Panc1 (cell line): ENCODE measurements at regions not wholly inside any gene's neighbourhood (a gene's known extent, or its start where the extent isn't known, plus 50 kb on each side); places are given as distances from the start of the nearest gene placed in this dataset.
A peak's percentile ranks its signal among the peaks of the same experiment; 100 is the strongest.

Experiments used
- POLR2AphosphoS5 ChIP-seq: IDR thresholded peaks from 2 replicates; pipeline ENCODE4 v1.6.1; 2012; ENCODE audit warnings: mild to moderate bottlenecking, low read depth, low read length, moderate library complexity
- SIN3A ChIP-seq: IDR thresholded peaks from 2 replicates; pipeline ENCODE4 v1.6.1; 2012; ENCODE audit warnings: low read depth, mild to moderate bottlenecking, low read length, moderate library complexity, borderline replicate concordance; ENCODE audit not compliant: insufficient read depth
- TCF7L2 ChIP-seq: IDR thresholded peaks from 2 replicates; pipeline ENCODE4 v1.6.1; 2011; ENCODE audit warnings: mild to moderate bottlenecking, low read depth, low read length, inconsistent platforms
- TF ChIP-seq, protein P1 (sequence below): fragments of 450-650 bp; IDR thresholded peaks from 2 replicates; pipeline ENCODE4 v1.5.1; 2017; ENCODE audit warnings: mild to moderate bottlenecking
- TF ChIP-seq, protein P2 (sequence below), 2 experiments: IDR thresholded peaks; 2 replicates each; pipeline ENCODE4 v1.6.1; 2011 to 2012; ENCODE audit warnings: low read depth in 2 of 2, control low read depth in 1 of 2, low read length in 1 of 2, mild to moderate bottlenecking in 1 of 2, moderate library complexity in 1 of 2; ENCODE audit not compliant: insufficient read depth in 1 of 2

DNA sequence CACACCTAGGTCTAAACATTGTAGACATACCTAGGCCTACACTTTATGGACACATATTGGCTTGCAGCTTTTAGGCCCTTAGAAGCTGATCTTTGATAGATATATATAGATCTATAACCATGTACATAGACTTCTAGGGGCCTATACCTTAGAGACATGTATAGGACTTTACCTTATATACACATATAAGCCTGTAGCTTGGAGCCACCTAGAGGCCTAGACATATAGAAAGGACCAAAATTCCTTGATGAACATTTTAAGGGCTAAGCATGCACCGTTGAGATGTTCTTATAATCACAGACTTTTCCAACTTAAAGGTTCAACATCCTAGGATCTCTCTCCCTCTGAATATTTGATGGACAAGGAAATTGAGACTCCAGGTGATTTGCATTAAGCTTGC lies 371.7 kb upstream of the SASH1 start:
- TF ChIP-seq, protein P1, sequence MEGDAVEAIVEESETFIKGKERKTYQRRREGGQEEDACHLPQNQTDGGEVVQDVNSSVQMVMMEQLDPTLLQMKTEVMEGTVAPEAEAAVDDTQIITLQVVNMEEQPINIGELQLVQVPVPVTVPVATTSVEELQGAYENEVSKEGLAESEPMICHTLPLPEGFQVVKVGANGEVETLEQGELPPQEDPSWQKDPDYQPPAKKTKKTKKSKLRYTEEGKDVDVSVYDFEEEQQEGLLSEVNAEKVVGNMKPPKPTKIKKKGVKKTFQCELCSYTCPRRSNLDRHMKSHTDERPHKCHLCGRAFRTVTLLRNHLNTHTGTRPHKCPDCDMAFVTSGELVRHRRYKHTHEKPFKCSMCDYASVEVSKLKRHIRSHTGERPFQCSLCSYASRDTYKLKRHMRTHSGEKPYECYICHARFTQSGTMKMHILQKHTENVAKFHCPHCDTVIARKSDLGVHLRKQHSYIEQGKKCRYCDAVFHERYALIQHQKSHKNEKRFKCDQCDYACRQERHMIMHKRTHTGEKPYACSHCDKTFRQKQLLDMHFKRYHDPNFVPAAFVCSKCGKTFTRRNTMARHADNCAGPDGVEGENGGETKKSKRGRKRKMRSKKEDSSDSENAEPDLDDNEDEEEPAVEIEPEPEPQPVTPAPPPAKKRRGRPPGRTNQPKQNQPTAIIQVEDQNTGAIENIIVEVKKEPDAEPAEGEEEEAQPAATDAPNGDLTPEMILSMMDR = peak; percentile 29; the same call in 1 of the 2 replicates
- TF ChIP-seq SIN3A (no peak), TCF7L2 (no peak), POLR2AphosphoS5 (no peak)
- TF ChIP-seq, protein P2, sequence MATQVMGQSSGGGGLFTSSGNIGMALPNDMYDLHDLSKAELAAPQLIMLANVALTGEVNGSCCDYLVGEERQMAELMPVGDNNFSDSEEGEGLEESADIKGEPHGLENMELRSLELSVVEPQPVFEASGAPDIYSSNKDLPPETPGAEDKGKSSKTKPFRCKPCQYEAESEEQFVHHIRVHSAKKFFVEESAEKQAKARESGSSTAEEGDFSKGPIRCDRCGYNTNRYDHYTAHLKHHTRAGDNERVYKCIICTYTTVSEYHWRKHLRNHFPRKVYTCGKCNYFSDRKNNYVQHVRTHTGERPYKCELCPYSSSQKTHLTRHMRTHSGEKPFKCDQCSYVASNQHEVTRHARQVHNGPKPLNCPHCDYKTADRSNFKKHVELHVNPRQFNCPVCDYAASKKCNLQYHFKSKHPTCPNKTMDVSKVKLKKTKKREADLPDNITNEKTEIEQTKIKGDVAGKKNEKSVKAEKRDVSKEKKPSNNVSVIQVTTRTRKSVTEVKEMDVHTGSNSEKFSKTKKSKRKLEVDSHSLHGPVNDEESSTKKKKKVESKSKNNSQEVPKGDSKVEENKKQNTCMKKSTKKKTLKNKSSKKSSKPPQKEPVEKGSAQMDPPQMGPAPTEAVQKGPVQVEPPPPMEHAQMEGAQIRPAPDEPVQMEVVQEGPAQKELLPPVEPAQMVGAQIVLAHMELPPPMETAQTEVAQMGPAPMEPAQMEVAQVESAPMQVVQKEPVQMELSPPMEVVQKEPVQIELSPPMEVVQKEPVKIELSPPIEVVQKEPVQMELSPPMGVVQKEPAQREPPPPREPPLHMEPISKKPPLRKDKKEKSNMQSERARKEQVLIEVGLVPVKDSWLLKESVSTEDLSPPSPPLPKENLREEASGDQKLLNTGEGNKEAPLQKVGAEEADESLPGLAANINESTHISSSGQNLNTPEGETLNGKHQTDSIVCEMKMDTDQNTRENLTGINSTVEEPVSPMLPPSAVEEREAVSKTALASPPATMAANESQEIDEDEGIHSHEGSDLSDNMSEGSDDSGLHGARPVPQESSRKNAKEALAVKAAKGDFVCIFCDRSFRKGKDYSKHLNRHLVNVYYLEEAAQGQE (IDR thresholded peaks at IDR 0.05; ENCODE audit: insufficient read depth in 1 of 2, low read depth in 2 of 2, low read length in 1 of 2) = no peak
